ENCODE measurements at regions not wholly inside any gene's neighbourhood (a gene's known extent, or its start where the extent isn't known, plus 50 kb on each side); places are given as distances from the start of the nearest gene placed in this dataset.

GRCh38 chr11:116557282-116557681 lies 215.5 kb downstream of the BUD13 start:
- no peak for DNase-seq (ENCODE audit: low read depth)

- DNase-seq (ENCODE audit: low read depth) = no peak
Observed at GRCh38 chr11:116556483-116556882, 216.3 kb downstream of the BUD13 start.

- DNase-seq (ENCODE audit: low read depth) = no peak
Observed at GRCh38 chr11:116553482-116553881, 219.3 kb downstream of the BUD13 start.

GRCh38 chr11:116551576-116551975 lies 221.2 kb downstream of the BUD13 start:
- DNase-seq (ENCODE audit: low read depth) = no peak

GRCh38 chr11:116548256-116548655 lies 224.5 kb downstream of the BUD13 start:
- DNase-seq (ENCODE audit: low read depth) = no peak

- no peak for DNase-seq (ENCODE audit: low read depth)
Observed at GRCh38 chr11:116547571-116547970, 225.2 kb downstream of the BUD13 start.

DNA sequence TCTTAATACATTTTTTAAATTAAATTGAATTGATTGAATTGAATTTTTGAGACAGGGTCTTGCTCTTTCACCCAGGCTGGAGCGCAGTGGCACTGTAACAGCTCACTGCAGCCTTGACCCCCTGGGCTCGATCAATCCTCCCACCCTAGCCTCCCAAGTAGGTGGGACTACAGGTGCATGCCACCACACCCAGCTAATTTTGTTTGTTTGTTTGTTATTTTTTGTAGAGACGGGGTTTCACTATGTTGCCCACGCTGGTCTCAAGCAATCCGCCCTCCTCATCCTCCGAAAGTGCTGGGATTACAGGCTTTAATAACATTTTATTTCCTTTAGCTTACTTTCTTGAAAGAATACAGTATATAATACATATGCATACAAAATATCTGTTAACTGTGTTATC lies 226.9 kb downstream of the BUD13 start:
- DNase-seq (ENCODE audit: low read depth) = no peak

- no peak for DNase-seq (ENCODE audit: low read depth)
Observed at GRCh38 chr11:116544721-116545120, 228.1 kb downstream of the BUD13 start.

DNA sequence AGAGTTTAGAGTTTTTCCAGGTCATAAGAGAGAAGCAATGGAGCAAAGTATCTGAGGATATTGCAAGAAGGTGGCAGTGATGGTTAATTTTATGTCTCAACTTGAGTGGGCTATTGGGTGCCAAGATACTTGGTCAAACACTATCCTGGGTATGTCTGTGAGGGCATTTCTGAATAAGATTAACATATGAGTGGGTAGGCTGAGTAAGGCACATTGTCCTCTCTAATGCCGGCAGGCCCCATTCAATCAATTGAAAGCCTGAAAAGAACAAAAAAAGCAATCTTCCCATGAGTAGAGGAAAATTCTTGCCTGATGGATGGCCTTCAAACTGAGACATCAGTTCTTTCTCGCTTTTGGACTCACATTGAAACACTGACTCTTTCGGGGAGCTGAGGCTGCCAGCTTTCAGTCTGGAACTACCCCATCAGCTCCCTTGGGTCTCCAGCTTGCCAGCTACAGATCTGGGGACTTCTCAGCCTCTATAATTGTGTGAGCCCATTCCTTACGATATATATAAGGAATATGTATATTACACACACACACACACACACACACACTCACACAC lies 228.8 kb downstream of the BUD13 start:
- no peak for DNase-seq (ENCODE audit: low read depth)

DNA sequence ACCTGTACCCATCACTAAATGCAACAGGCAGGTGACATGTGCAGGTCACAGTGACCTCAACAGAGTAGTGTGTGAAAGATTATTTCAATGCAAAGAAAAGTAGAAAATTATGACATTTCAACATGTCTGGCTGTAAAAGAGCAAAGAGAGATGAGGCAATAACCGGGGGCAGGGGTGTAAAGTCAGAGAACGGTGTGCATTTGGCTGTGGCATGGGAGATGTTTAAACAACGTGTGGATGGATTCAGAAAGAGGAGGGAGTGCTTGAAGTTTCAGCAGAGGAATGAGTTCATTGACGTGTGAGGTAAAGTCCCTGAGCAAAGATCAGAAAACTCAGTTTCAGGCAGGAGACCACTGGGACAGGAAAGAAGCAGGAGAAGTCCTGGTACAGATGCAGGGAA lies 229.7 kb downstream of the BUD13 start:
- DNase-seq (ENCODE audit: low read depth) = no peak

GRCh38 chr11:116542406-116542805 lies 230.4 kb downstream of the BUD13 start:
- no peak for DNase-seq (ENCODE audit: low read depth)

GRCh38 chr11:116541460-116541859 lies 231.3 kb downstream of the BUD13 start:
- no peak for DNase-seq (ENCODE audit: low read depth)

- DNase-seq (ENCODE audit: low read depth) = no peak
Observed at GRCh38 chr11:116540645-116541304, 232.0 kb downstream of the BUD13 start.

DNA sequence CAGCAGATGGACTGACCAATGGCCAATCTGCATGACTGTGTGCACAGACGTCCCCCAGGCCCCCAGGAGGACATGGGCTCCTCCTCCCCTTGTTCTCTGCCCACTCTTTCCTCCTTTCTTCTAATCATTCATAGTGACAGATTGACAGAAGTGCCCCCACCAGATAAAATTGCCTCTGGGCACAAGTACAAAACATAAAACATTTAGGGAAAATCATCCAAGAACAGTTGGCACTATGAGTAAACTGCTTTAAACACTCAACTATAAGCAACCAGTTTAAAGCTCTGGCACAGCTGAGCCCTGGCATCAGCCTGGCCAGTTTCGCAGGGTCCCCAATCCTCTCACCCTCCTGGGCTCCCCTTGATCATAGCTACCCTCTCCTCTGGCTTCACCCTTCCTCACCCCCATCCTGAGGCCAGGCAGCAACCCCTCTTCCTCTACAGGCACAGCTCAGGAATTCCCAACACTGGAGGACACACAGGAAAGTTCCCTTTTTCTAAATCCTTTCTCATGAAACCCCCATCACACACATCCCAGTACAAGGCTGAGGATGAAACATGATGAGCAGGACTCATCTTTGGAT lies 232.9 kb downstream of the BUD13 start:
- DNase-seq (ENCODE audit: low read depth) = no peak

GRCh38 chr11:116539211-116539610 lies 233.6 kb downstream of the BUD13 start:
- DNase-seq (ENCODE audit: low read depth) = no peak

DNA sequence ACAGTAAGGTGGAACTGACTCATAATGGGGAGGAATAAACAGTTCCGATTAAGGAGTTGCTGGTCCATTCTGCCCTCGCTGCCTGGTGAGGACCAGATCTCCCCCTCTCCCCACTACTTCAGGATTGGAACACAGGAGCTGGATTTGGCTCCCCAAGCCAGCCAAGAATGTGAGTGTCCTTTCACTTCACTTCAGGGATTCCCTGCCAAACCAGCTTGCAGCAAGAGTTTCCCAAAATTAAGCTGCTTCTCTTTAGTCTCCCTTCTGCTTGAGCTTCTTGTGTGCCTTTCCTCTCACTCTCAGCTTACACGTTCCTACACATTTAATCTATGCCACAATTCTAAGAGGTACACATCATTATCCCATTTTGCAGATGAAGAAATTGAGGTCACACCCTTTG lies 234.1 kb downstream of the BUD13 start:
- no peak for DNase-seq (ENCODE audit: low read depth)

DNA sequence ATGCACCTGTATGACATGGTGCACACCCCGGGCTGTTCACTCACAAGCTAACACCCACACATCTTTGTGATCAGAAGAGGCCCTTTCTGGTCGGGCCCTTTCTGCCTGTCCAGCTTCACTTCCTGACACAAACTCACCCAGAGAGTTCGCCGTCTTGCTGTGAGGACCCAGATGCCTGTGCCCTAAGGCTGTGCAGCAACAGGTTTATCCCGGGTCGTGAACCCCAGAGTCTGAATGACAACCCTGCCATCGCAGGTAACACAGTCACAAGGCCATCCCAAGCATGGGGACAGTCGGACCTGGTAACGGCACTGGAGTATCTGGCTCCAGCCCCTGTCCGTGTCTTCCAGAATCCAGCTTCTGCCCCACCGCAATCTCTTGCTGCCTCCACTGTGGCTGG lies 235.1 kb downstream of the BUD13 start:
- DNase-seq (ENCODE audit: low read depth) = no peak

GRCh38 chr11:116537121-116537520 lies 235.7 kb downstream of the BUD13 start:
- DNase-seq (ENCODE audit: low read depth) = no peak

DNA sequence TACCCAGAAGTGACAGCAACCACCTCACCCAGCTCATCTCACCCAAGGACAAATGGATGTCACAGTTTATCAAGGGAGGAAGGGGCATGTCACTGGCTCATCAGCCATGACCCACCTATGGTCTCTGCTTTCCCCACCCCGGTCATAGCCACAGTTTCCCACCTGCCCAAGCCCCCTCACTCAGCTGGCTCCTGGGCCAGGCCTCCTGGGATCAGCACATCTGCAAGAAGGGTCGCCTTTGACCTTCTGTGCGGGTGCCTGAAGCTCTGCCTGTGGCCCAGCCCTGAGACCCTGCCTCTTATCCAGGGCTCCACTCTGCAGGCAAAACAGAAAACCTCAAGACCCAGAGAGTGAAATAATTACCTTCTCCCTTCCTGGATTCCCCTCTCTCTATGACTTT lies 236.4 kb downstream of the BUD13 start:
- no peak for DNase-seq (ENCODE audit: low read depth)

DNA sequence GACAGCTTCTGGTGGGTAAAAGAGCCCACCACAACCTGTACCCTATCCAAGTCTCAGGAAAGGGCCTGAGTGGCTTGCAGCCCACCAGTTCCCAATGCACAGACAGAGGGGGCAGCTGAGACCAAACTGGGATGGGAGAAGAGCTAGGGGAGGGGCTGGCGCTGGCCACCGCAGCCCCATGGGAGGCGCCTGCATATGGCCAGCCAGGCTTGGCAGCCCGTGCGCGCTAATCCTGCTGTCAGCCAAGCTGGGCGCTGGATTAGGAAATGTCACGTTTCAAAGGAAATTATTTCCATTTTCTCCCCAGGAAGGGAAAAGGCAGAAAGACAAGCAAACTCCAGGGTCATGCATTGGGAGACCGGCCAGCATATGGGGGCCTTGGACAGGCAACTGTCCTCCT lies 236.8 kb downstream of the BUD13 start:
- no peak for DNase-seq (ENCODE audit: low read depth)

DNA sequence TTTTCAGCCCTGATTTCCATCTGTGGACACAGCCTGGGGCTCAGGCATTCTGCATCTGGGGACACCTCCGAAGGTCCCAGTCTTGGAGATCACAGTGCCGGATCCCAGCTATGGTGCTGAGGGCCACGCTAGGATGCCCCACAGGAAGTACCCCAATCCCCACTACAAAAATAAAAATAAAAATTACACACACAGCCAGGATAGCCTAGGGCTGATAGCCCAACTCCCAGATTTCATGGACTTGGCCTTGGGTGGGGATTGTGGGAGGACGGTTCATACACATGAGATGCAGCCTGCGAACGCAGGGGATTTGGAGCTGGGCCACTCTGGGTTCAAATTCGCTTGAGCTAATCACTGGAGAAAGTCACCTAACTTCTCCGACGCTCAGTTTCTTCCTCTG lies 237.7 kb downstream of the BUD13 start:
- DNase-seq (ENCODE audit: low read depth) = no peak

DNA sequence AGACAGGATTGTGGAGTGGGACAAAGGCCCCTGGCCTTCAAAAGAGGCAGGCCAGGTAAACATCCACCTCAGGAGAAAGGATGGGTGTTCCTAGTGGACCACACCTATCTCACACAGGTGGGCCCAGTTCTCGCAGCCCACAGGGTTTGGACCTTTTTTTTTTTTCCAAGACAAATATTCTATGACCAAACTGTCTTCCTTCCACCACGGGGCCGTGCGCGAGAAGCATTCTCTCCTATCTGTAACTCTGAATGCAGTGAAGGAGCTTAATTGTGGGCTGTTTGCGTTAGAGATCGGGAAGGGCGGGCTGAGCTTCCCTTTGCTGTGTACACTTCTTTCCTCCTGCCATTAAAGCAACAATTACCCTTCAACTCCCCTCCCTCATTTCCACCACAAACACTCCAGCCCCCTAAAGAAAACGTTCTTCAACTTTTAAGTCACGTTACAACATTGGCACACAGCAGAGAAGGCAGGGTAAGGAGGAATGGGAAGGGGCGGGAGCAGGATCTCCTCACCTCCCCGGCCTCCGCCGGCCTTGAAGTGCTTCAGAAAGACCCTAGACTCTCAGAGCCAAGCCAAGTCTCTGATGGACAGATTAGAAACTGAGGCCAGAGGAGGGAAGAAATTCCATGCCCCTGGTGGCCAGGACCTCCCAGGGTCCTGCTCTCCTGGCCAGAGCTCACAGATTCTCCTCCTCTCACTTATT lies 238.4 kb downstream of the BUD13 start:
- DNase-seq (ENCODE audit: low read depth) = no peak

GRCh38 chr11:116533186-116533825 lies 239.5 kb downstream of the BUD13 start:
- DNase-seq (ENCODE audit: low read depth) = no peak

Data from iris pigment epithelial cell (primary cell).